ENCODE measurements at regions not wholly inside any gene's neighbourhood (a gene's known extent, or its start where the extent isn't known, plus 50 kb on each side); places are given as distances from the start of the nearest gene placed in this dataset.

- Histone ChIP-seq H3K4me2 (ENCODE audit: control insufficient read depth, extremely low read depth, insufficient read depth, low read depth, low read length) (no peak overlapping the region), H3K79me2 (ENCODE audit: control insufficient read depth, insufficient read depth, low read length) (no peaks in the 10 kb centered on the region), H3K9me1 (ENCODE audit: control insufficient read depth, extremely low read depth, insufficient read depth, low read length) (no peaks in the 10 kb centered on the region), H3K36me3 (ENCODE audit: control insufficient read depth in 2 of 2, extremely low read depth in 1 of 2, insufficient read depth in 2 of 2, low read length in 2 of 2) (no peaks in the 10 kb centered on the region), H3K9ac (ENCODE audit: control insufficient read depth, extremely low read depth, insufficient read depth, low read length) (no peak overlapping the region), H4K20me1 (ENCODE audit: control insufficient read depth, extremely low read depth, insufficient read depth, low read length) (no peaks in the 10 kb centered on the region), H3K9me3 (ENCODE audit: control insufficient read depth, low read depth, low read length) (peaks cover 2% of the 10 kb centered on the region), H2AFZ (ENCODE audit: control insufficient read depth, low read length) (no peak overlapping the region), H3K27ac (ENCODE audit: control insufficient read depth, insufficient read depth, low read length) (no peak overlapping the region), H3K27me3 (ENCODE audit: control insufficient read depth, extremely low read depth, insufficient read depth, low read length) (no peaks in the 10 kb centered on the region), H3K4me3 (ENCODE audit: control insufficient read depth in 2 of 3, extremely low read depth in 1 of 3, insufficient read depth in 2 of 3, low read depth in 1 of 3, low read length in 3 of 3) (no peak overlapping the region), H3K4me1 (ENCODE audit: control insufficient read depth, extremely low read depth, insufficient read depth, low read length) (no peaks in the 10 kb centered on the region)
- no peak for DNase-seq (ENCODE audit: low read depth, low spot score)
- TF ChIP-seq EZH2 (IDR thresholded peaks at IDR 0.05; ENCODE audit: low read length) (no peak), CTCF (optimal IDR thresholded peaks at IDR 0.05 in 1 of 3, IDR thresholded peaks at IDR 0.05 in 1 of 3, conservative IDR thresholded peaks at IDR 0.05 in 1 of 3; ENCODE audit: extremely low read depth in 1 of 3, insufficient read depth in 2 of 3, low read length in 3 of 3) (no peak)
- FAIRE-seq, result no peak
- dilution Hi-C loops (cut with MboI; ENCODE audit: extremely low pct_ligation_motif_present, low sequenced_read_pairs), result no loop called here
These were observed 278.0 kb downstream of the FGF9 start for GRCh38 chr13:21948769-21949474.

DNA sequence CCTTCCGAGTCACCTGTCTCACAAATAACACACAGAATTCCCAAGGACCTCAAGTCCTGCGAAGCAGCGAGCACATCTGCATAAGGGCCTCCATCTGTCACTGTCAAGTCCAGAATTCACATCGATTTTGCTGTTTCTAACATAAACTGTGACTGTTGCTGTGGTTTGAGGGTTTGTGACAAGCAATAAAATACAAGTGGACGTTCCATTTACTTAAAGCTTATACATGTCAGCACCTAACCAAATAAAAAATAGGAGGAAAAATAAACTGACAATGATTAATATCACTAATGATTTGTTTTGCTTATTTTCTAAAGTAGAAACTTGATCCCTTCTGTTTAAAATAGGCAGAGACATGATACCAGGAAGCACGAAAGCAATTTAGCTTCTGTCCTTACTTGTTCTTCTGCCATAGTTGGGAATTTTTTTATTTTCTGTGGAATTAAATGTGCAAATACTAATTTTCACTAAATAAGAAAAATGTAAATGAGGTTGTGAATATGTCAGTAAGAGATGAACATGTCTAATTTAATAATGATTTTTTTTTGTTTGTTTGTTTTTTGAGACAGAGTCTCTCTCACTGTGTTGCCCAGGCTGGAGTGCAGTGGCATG, 279.1 kb downstream of the FGF9 start:
- peaks cover 2% of the 10 kb centered on the region for H3K9me3 ChIP-seq (ENCODE audit: control insufficient read depth, low read depth, low read length)
- H3K36me3 ChIP-seq (ENCODE audit: control insufficient read depth in 2 of 2, extremely low read depth in 1 of 2, insufficient read depth in 2 of 2, low read length in 2 of 2), result no peaks in the 10 kb centered on the region
- no peaks in the 10 kb centered on the region for H3K79me2 ChIP-seq (ENCODE audit: control insufficient read depth, insufficient read depth, low read length)
- H2AFZ ChIP-seq (ENCODE audit: control insufficient read depth, low read length), result no peak overlapping the region
- H3K4me2 ChIP-seq (ENCODE audit: control insufficient read depth, extremely low read depth, insufficient read depth, low read depth, low read length), result no peak overlapping the region
- H3K4me1 ChIP-seq (ENCODE audit: control insufficient read depth, extremely low read depth, insufficient read depth, low read length), result no peaks in the 10 kb centered on the region
- FAIRE-seq, result no peak
- H3K9me1 ChIP-seq (ENCODE audit: control insufficient read depth, extremely low read depth, insufficient read depth, low read length), result no peaks in the 10 kb centered on the region
- no peak for DNase-seq (ENCODE audit: low read depth, low spot score)
- H3K27ac ChIP-seq (ENCODE audit: control insufficient read depth, insufficient read depth, low read length), result no peak overlapping the region
- H3K4me3 ChIP-seq (ENCODE audit: control insufficient read depth in 2 of 3, extremely low read depth in 1 of 3, insufficient read depth in 2 of 3, low read depth in 1 of 3, low read length in 3 of 3), result no peak overlapping the region
- H4K20me1 ChIP-seq (ENCODE audit: control insufficient read depth, extremely low read depth, insufficient read depth, low read length), result no peaks in the 10 kb centered on the region
- no peak overlapping the region for H3K9ac ChIP-seq (ENCODE audit: control insufficient read depth, extremely low read depth, insufficient read depth, low read length)
- dilution Hi-C loops (cut with MboI; ENCODE audit: extremely low pct_ligation_motif_present, low sequenced_read_pairs), result no loop called here
- H3K27me3 ChIP-seq (ENCODE audit: control insufficient read depth, extremely low read depth, insufficient read depth, low read length), result no peaks in the 10 kb centered on the region
- TF ChIP-seq EZH2 (IDR thresholded peaks at IDR 0.05; ENCODE audit: low read length), result no peak
- TF ChIP-seq CTCF (optimal IDR thresholded peaks at IDR 0.05 in 1 of 3, IDR thresholded peaks at IDR 0.05 in 1 of 3, conservative IDR thresholded peaks at IDR 0.05 in 1 of 3; ENCODE audit: extremely low read depth in 1 of 3, insufficient read depth in 2 of 3, low read length in 3 of 3), result no peak

Data from keratinocyte (primary cell).